ENCODE measurements at regions not wholly inside any gene's neighbourhood (a gene's known extent, or its start where the extent isn't known, plus 50 kb on each side); places are given as distances from the start of the nearest gene placed in this dataset.
A peak's percentile ranks its signal among the peaks of the same experiment; 100 is the strongest.
"Not testable (repeated sequence)": the region's sequence is repeated elsewhere in the genome, so short reads cannot be mapped to it uniquely, and the experiment has no call there.

DNA sequence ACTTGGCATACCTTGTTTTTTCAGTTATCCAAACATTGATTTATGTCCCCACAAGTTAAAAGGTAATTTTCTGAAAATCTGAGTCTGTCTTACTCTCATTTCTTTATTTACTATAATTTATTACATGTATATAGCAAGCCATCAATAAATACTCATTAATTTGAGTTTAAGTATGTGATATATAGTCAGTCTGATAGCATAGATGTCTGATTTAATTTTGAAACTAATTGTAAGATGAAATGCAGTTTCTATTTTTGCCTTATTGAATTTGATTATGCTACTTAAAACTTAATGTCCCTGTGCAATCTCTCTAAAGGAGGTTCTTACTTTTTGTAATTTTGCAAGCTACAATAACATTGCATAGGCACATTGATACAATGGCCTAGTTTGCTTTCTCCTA is 2418.6 kb downstream of the ARAP2 start:
- TF ChIP-seq, protein P1, sequence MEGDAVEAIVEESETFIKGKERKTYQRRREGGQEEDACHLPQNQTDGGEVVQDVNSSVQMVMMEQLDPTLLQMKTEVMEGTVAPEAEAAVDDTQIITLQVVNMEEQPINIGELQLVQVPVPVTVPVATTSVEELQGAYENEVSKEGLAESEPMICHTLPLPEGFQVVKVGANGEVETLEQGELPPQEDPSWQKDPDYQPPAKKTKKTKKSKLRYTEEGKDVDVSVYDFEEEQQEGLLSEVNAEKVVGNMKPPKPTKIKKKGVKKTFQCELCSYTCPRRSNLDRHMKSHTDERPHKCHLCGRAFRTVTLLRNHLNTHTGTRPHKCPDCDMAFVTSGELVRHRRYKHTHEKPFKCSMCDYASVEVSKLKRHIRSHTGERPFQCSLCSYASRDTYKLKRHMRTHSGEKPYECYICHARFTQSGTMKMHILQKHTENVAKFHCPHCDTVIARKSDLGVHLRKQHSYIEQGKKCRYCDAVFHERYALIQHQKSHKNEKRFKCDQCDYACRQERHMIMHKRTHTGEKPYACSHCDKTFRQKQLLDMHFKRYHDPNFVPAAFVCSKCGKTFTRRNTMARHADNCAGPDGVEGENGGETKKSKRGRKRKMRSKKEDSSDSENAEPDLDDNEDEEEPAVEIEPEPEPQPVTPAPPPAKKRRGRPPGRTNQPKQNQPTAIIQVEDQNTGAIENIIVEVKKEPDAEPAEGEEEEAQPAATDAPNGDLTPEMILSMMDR (IDR thresholded peaks at IDR 0.05) = no peak
- no peak for TF ChIP-seq POLR2A (IDR thresholded peaks at IDR 0.05)
- TF ChIP-seq EP300 (IDR thresholded peaks at IDR 0.05) = no peak
- TF ChIP-seq POLR2AphosphoS5 (IDR thresholded peaks at IDR 0.05) = no peak
- intact Hi-C loops (cut with DNase I; ENCODE audit: low total_unique reads) = no loop called here

DNA sequence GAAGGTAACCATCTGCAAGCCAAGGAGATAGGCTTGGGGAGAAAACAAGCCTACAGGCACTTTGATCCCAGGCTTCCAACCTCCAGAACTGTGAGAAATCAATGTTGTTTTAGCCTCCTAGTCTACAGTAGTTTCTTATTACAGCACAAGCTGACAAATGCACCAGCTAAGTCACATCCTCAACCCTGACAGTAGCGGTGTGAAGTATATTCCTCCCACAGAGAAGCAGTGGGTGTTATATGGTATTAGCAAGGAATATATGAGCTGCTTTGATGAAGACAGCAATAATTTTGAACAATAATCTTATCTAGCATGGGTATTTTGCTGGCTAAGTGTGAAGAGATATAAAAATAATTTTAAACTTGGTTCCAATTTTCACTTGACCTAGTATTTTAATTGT is 2415.0 kb downstream of the ARAP2 start:
- H3K27me3 ChIP-seq; H3K27ac ChIP-seq; H3K36me3 ChIP-seq; intact Hi-C loops (cut with DNase I; ENCODE audit: low total_unique reads); DNase-seq; H3K9me3 ChIP-seq; H3K4me3 ChIP-seq; H3K4me1 ChIP-seq: not testable (repeated sequence)
- WGBS, 5 donors = 91 to 100% (median 97%) methylated on average over 1 of the region's 1 CpG

More for the DNA sequence above, 2418.6 kb downstream of the ARAP2 start:
- Histone ChIP-seq H3K4me3 (no peak overlapping the region), H3K27ac (no peak overlapping the region), H3K36me3 (no peaks in the 10 kb centered on the region), H3K4me1 (no peaks in the 10 kb centered on the region), H3K9me3 (peaks cover 0 to 6% (median 0%) of the 10 kb centered on the region in 4 donors), H3K27me3 (no peaks in the 10 kb centered on the region)
- no peak for DNase-seq

DNA sequence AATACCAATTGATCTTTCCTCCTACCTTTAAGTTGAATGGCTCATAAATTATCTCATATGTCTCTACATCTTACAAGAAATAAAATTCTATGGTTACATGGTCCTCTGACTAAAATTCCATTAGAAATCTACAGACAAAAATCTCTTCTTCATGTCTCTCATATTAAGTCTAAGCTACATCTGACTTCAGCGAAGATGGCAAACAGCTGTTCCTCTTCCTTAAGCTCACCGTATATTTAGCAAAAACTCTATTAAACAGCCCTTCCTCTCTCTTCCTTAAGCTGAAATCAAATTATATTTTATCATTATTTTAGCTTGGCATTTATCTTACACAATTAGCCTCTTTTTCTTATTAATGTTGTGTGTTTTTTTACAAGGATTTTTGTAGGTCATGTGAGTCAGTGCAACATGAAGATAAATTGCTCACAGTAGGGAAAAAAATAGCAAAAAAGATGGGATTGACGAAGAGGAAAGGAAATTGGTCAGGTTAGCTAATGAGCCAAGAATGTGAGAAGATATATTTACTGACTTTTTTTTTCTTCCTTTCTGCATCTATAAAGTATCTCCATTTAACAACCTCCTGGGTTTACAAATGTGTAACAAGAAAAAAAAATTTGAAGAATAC is 2412.8 kb downstream of the ARAP2 start:
- H3K27me3 ChIP-seq = no peaks in the 10 kb centered on the region
- peak in 1 of 2 donors; percentile 7 for DNase-seq
- peaks cover 0 to 6% (median 0%) of the 10 kb centered on the region in 4 donors for H3K9me3 ChIP-seq
- intact Hi-C loops (cut with DNase I; ENCODE audit: low total_unique reads) = no loop called here
- no peak overlapping the region for H3K27ac ChIP-seq
- no peaks in the 10 kb centered on the region for H3K36me3 ChIP-seq
- 52 to 78% (median 67%) methylated on average over 3 of the region's 3 CpGs for WGBS, 5 donors
- H3K4me3 ChIP-seq = no peak overlapping the region
- no peaks in the 10 kb centered on the region for H3K4me1 ChIP-seq
- TF ChIP-seq POLR2AphosphoS5 (IDR thresholded peaks at IDR 0.05) = no peak
- no peak for TF ChIP-seq POLR2A (IDR thresholded peaks at IDR 0.05)
- no peak for TF ChIP-seq EP300 (IDR thresholded peaks at IDR 0.05)
- TF ChIP-seq, protein P1 (IDR thresholded peaks at IDR 0.05) = no peak

DNA sequence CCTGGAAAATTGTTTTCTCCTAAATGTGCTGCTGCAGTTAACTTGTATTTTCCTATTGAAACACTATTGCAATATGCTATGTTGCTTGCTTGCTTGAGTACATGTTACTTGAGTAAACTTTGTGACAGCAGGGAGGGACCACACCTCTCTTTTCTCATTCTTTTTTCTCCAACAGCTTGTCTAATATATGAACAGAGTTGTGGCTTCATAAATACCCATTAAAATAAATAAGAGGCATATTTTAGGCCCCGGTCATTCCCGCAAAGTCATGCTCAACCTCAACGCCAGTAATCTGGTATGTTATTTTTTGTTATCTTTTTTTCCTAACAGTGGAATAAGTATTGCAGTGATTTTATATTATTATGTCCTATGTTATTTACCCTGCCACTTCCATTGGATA is 2408.6 kb downstream of the ARAP2 start:
- H3K4me3 ChIP-seq; H3K4me1 ChIP-seq; H3K36me3 ChIP-seq; intact Hi-C loops (cut with DNase I; ENCODE audit: low total_unique reads); H3K9me3 ChIP-seq; DNase-seq; H3K27ac ChIP-seq; H3K27me3 ChIP-seq: not testable (repeated sequence)
- 84 to 92% (median 87%) methylated on average over 3 of the region's 3 CpGs for WGBS, 5 donors

DNA sequence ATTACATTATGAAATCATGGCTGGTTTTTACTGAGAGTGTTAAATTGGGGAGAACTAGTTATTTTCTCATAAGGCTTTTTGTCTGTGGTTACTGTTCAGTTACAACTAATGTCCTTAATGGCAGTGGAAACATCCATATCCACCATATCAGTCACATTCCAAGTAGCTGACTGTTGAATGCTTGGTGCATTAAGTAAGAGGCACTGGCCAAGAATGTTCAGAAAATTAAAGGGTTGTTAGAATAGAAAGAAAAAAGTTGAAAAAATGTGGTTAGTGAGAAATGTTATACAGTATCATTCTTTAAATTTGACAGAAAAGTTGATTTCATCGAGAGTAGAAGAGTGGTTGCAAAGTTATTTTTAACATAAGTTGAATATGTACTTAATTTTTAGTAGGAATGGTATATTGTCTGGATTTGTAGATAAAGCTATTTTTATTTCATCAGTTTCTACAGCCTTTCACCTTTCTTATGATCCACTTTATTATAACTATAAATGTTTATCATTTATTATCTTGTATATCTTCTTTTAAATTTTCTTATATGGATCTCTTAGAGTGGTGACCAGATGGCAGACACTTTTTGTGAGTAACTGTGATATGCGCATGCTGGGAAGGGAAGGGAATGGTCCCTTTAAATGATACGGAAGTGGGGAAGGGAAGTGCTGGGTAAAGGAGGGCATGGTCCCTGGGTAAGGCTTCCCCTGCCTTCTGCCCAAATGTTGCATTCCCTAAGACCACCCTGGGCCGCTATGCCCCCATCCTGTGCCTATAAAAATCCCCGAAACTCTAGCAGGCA is 2407.1 kb downstream of the ARAP2 start:
- Histone ChIP-seq H3K27ac (no peak overlapping the region), H3K27me3 (no peaks in the 10 kb centered on the region), H3K36me3 (no peaks in the 10 kb centered on the region), H3K4me3 (no peak overlapping the region), H3K9me3 (peaks cover 0 to 8% (median 0%) of the 10 kb centered on the region in 4 donors), H3K4me1 (no peaks in the 10 kb centered on the region)
- intact Hi-C loops (cut with DNase I; ENCODE audit: low total_unique reads) = no loop called here
- TF ChIP-seq EP300 (IDR thresholded peaks at IDR 0.05) = no peak
- TF ChIP-seq POLR2AphosphoS5 (IDR thresholded peaks at IDR 0.05) = no peak
- TF ChIP-seq, protein P1 (IDR thresholded peaks at IDR 0.05) = no peak
- no peak for TF ChIP-seq POLR2A (IDR thresholded peaks at IDR 0.05)
- no peak for DNase-seq
- WGBS, 5 donors = 77 to 86% (median 80%) methylated on average over 5 of the region's 5 CpGs

Measured in stomach (tissue), 8 donors.